ENCODE measurements at regions not wholly inside any gene's neighbourhood (a gene's known extent, or its start where the extent isn't known, plus 50 kb on each side); places are given as distances from the start of the nearest gene placed in this dataset.

- no peak for TF ChIP-seq EZH2 (IDR thresholded peaks at IDR 0.05; ENCODE audit: low read length, missing control alignments)
- TF ChIP-seq, protein P1, sequence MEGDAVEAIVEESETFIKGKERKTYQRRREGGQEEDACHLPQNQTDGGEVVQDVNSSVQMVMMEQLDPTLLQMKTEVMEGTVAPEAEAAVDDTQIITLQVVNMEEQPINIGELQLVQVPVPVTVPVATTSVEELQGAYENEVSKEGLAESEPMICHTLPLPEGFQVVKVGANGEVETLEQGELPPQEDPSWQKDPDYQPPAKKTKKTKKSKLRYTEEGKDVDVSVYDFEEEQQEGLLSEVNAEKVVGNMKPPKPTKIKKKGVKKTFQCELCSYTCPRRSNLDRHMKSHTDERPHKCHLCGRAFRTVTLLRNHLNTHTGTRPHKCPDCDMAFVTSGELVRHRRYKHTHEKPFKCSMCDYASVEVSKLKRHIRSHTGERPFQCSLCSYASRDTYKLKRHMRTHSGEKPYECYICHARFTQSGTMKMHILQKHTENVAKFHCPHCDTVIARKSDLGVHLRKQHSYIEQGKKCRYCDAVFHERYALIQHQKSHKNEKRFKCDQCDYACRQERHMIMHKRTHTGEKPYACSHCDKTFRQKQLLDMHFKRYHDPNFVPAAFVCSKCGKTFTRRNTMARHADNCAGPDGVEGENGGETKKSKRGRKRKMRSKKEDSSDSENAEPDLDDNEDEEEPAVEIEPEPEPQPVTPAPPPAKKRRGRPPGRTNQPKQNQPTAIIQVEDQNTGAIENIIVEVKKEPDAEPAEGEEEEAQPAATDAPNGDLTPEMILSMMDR (conservative IDR thresholded peaks at IDR 0.05 in 1 of 2, IDR thresholded peaks at IDR 0.05 in 1 of 2; ENCODE audit: low read depth in 1 of 2, low read length in 2 of 2), result no peak
- H3K79me2 ChIP-seq (ENCODE audit: control insufficient read depth, insufficient read depth, low read length), result no peaks in the 10 kb centered on the region
- no peaks in the 10 kb centered on the region for H3K4me1 ChIP-seq (ENCODE audit: control insufficient read depth, extremely low read depth, insufficient read depth, low read length)
- no peak for DNase-seq (ENCODE audit: low read depth in 2 of 2)
- no peak overlapping the region for H2AFZ ChIP-seq (ENCODE audit: low read length)
- H3K4me2 ChIP-seq (ENCODE audit: extremely low read depth, insufficient read depth, low read length), result no peak overlapping the region
- H3K9me3 ChIP-seq (ENCODE audit: control insufficient read depth, insufficient read depth, low read depth, low read length), result peaks cover 2% of the 10 kb centered on the region
- H4K20me1 ChIP-seq (ENCODE audit: control insufficient read depth, extremely low read depth, insufficient read depth, low read length), result no peaks in the 10 kb centered on the region
- H3K9ac ChIP-seq (ENCODE audit: insufficient read depth, low read length), result no peak overlapping the region
- H3K27me3 ChIP-seq (ENCODE audit: control insufficient read depth, insufficient read depth, low read length), result no peaks in the 10 kb centered on the region
- no peak overlapping the region for H3K27ac ChIP-seq (ENCODE audit: insufficient read depth, low read length)
- no peaks in the 10 kb centered on the region for H3K36me3 ChIP-seq (ENCODE audit: control insufficient read depth, insufficient read depth, low read length)
- H3K4me3 ChIP-seq (replicated peaks in 1 of 4; ENCODE audit: control extremely low read depth in 1 of 4, insufficient read depth in 1 of 4, low read depth in 3 of 4, low read length in 4 of 4), result no peak overlapping the region
Observed at GRCh38 chr11:134517621-134518293, 105.7 kb upstream of the B3GAT1 start.

DNA sequence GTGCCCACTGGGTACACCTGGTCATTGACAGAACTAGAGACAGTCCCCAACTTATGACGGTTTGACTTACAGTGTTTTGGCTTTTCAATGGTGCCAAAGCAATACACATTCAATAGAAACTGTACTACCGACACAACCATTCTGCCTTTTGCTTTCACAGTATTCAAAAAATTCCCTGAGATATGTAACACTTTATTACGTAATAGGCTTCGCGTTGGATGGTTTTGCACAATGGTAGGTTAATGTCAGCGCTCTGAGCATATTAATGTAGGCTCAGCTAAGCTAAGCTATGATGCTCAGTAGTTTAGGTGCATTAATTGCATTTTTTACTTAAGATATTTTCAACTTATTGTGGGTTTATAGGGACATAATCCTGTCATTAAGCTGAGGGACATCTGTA lies 105.1 kb upstream of the B3GAT1 start:
- H3K9me3 ChIP-seq (ENCODE audit: control insufficient read depth, insufficient read depth, low read depth, low read length), result peaks cover 2% of the 10 kb centered on the region
- DNase-seq (ENCODE audit: low read depth in 2 of 2), result no peak
- H3K79me2 ChIP-seq (ENCODE audit: control insufficient read depth, insufficient read depth, low read length), result no peaks in the 10 kb centered on the region

DNA sequence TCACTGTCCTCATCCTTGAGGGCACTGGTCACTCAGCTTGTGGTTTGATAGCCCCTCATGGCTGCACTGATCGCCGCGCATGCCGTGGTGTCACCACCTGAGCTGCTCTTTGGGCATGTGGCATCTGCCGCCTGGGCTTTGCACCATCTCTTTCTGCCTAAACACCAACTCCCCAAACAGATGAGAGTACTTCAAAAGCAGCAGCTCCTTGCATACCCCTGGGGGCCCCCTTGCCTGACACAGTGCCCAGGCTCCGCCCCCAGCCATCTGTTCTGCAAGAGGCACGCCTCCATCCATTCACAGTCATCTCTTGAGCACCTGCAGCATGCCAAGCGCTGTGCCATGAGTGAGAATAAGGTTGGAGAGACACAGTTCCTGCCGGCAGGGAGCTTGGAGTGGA lies 104.5 kb upstream of the B3GAT1 start:
- Histone ChIP-seq H3K27ac (ENCODE audit: insufficient read depth, low read length) (no peak overlapping the region), H3K4me1 (ENCODE audit: control insufficient read depth, extremely low read depth, insufficient read depth, low read length) (no peaks in the 10 kb centered on the region), H3K27me3 (ENCODE audit: control insufficient read depth, insufficient read depth, low read length) (no peaks in the 10 kb centered on the region), H3K36me3 (ENCODE audit: control insufficient read depth, insufficient read depth, low read length) (no peaks in the 10 kb centered on the region), H4K20me1 (ENCODE audit: control insufficient read depth, extremely low read depth, insufficient read depth, low read length) (no peaks in the 10 kb centered on the region), H3K79me2 (ENCODE audit: control insufficient read depth, insufficient read depth, low read length) (no peaks in the 10 kb centered on the region), H3K9me3 (ENCODE audit: control insufficient read depth, insufficient read depth, low read depth, low read length) (no peaks in the 10 kb centered on the region), H3K4me3 (replicated peaks in 1 of 4; ENCODE audit: control extremely low read depth in 1 of 4, insufficient read depth in 1 of 4, low read depth in 3 of 4, low read length in 4 of 4) (no peak overlapping the region), H3K9ac (ENCODE audit: insufficient read depth, low read length) (no peak overlapping the region), H2AFZ (ENCODE audit: low read length) (no peak overlapping the region), H3K4me2 (ENCODE audit: extremely low read depth, insufficient read depth, low read length) (no peak overlapping the region)
- no peak for TF ChIP-seq EZH2 (IDR thresholded peaks at IDR 0.05; ENCODE audit: low read length, missing control alignments)
- TF ChIP-seq, protein P1 (conservative IDR thresholded peaks at IDR 0.05 in 1 of 2, IDR thresholded peaks at IDR 0.05 in 1 of 2; ENCODE audit: low read depth in 1 of 2, low read length in 2 of 2), result no peak
- no peak for DNase-seq (ENCODE audit: low read depth in 2 of 2)

More for the DNA sequence above, 105.1 kb upstream of the B3GAT1 start:
- no peak overlapping the region for H3K4me2 ChIP-seq (ENCODE audit: extremely low read depth, insufficient read depth, low read length)
- no peaks in the 10 kb centered on the region for H3K4me1 ChIP-seq (ENCODE audit: control insufficient read depth, extremely low read depth, insufficient read depth, low read length)
- no peak overlapping the region for H3K4me3 ChIP-seq (replicated peaks in 1 of 4; ENCODE audit: control extremely low read depth in 1 of 4, insufficient read depth in 1 of 4, low read depth in 3 of 4, low read length in 4 of 4)
- no peak overlapping the region for H3K27ac ChIP-seq (ENCODE audit: insufficient read depth, low read length)
- no peaks in the 10 kb centered on the region for H3K27me3 ChIP-seq (ENCODE audit: control insufficient read depth, insufficient read depth, low read length)
- no peaks in the 10 kb centered on the region for H3K36me3 ChIP-seq (ENCODE audit: control insufficient read depth, insufficient read depth, low read length)
- no peaks in the 10 kb centered on the region for H4K20me1 ChIP-seq (ENCODE audit: control insufficient read depth, extremely low read depth, insufficient read depth, low read length)
- no peak overlapping the region for H2AFZ ChIP-seq (ENCODE audit: low read length)
- TF ChIP-seq, protein P1 (conservative IDR thresholded peaks at IDR 0.05 in 1 of 2, IDR thresholded peaks at IDR 0.05 in 1 of 2; ENCODE audit: low read depth in 1 of 2, low read length in 2 of 2), result no peak
- TF ChIP-seq EZH2 (IDR thresholded peaks at IDR 0.05; ENCODE audit: low read length, missing control alignments), result no peak
- H3K9ac ChIP-seq (ENCODE audit: insufficient read depth, low read length), result no peak overlapping the region
